HG03045 (cell line): ENCODE measurements at regions not wholly inside any gene's neighbourhood (a gene's known extent, or its start where the extent isn't known, plus 50 kb on each side); places are given as distances from the start of the nearest gene placed in this dataset.

Experiments
- ATAC-seq: cut with Tn5 transposase; IDR thresholded peaks from one replicate; pipeline ENCODE4 v1.9.1; 2021; ENCODE audit warnings: mild to moderate bottlenecking, moderate library complexity; ENCODE audit not compliant: unreplicated experiment

DNA sequence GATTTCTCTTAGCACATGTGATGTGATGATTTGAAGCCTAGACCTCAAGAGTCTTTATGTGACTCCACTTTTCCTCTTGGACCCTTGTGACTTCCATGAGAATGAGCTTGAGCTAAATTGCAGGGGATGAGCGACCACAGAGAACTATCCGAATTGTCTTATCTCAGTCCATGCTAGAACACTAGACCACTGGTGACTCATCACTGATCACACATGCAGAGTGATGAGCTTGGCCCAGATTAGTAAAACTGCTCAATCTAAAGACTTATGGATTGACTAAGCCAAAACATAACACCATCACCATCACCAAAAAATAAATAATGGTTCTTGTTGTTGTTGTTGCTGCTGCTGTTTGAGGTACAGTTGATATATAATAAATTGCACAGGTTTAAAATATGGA lies 114.1 kb upstream of the CFAP20DC start:
- no peak for ATAC-seq

GRCh38 chr3:59161048-59161447 lies 111.2 kb upstream of the CFAP20DC start:
- no peak for ATAC-seq

DNA sequence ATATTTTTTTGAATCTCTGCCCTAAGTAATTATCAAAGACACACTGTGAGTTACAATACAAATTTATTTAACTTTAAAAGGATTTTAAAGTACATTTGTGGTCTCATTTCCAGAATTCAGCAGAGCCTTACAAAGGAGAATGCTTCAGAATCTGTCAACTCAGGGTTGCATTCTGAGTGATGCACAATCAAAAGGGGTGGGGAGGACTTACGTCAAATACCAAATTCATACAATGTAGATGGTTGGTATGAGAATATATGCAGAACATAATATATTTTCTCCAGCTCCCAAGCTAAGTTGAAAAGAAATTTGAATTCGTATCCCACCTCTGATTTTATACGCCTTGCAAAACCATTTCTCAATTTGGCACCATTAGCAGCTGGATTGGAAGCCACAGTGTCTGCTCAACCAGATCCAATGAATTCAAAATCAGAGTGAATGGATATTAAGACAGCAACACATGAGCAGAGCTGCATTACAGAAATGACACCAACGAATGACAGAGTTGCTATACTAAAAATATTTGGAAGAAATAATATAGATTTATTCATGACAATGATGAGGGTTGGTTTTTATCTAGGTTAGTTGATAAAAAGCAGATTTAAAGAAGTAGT lies 110.4 kb upstream of the CFAP20DC start:
- no peak for ATAC-seq

DNA sequence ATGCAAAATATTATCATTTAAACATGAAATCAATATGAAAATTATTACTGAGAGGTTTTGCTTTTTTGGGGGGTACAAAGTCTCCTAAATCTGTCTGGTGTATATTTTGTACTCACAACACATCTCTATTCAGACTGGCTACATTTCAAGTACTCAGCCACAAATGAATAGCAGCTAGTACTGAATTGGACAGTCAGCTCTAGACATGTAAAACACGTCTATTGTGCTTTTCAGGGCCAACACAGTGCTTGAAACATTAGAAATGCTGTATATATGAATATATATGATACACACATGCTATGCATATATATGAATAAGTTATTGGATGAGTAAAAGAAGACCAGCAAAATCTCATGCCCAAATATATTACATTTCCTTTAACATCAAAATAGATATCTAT lies 103.8 kb upstream of the CFAP20DC start:
- no peak for ATAC-seq

DNA sequence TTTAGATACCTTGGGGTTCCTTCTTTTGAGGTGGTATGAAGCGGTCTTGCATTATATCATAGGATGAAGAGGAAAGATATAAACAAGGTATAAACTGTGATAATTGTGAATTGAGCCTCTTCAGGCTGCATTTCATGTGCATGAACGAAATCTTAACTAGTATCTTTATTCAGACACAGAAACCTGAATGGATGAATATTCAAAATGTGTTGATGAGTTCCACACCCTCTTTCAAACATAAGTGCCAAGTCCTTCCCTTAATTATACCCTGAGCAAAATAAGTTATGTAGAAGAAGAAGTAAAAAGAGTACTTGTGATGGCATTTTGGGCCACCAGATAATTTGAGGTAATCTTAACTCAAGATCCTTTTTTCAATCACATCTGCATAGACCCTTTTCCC lies 103.1 kb upstream of the CFAP20DC start:
- ATAC-seq = no peak

- no peak for ATAC-seq
Measured at GRCh38 chr3:59150039-59150438, 100.2 kb upstream of the CFAP20DC start.

DNA sequence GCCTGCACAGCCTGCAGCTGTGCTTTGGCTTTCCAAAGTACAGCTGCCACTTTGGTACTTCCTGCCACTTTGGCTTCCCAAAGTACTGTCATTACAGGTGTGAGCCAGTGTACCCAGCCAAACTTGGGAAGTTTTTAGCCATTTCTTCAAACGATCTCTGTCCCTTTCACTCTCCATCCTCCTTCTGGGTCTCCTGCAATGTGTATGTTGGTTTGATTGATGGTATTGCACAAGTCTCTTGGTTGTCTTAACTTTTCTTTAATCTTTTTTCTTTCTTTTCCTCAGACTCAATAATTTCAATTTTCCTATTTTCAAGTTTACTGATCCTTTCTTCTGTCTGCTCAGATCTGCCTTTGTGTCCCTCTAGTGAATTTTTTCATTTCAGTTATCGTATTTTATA lies 99.3 kb upstream of the CFAP20DC start:
- no peak for ATAC-seq

- no peak for ATAC-seq
Measured at GRCh38 chr3:59143447-59143846, 93.6 kb upstream of the CFAP20DC start.

- no peak for ATAC-seq
Measured at GRCh38 chr3:59142556-59142955, 92.7 kb upstream of the CFAP20DC start.

GRCh38 chr3:59138966-59139365 lies 89.1 kb upstream of the CFAP20DC start:
- no peak for ATAC-seq

DNA sequence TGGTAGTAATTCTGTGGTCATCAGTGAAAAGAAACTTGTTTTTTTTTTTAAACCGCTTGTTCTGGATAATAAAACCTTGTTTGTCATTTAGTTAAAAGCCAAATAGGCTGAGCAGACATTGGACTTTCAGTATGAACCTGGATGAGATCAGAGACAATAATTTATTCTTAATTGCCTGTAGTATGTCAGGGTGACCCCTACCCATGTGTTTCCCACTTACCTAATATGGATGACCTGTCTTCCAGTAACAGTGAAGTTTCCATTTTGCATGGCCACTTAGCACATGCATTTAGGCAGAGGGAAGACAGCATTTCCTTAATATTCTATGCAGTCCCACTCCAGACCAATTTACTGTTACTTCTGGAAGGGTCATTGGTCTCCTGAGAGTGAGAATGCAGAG lies 87.6 kb upstream of the CFAP20DC start:
- no peak for ATAC-seq

GRCh38 chr3:59136081-59136480 lies 86.3 kb upstream of the CFAP20DC start:
- ATAC-seq = no peak

DNA sequence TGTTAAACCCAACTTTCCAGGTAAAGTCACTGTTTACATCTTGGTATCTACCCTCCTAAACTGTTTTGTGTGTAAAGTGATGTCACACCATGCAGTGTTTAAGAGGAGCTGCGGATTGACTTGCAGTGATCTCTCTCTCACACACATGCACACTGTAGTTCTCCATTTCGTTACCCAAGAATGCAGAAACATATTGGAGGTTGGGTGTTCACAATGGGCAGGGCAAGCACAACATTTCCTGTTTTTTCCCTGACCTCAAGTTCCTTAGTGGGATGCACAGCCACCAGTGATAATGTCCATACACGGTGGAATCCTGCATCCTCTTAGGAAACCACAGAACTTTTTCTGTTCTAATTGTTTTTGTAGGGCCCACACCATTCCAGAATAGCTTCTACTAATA lies 85.3 kb upstream of the CFAP20DC start:
- no peak for ATAC-seq

DNA sequence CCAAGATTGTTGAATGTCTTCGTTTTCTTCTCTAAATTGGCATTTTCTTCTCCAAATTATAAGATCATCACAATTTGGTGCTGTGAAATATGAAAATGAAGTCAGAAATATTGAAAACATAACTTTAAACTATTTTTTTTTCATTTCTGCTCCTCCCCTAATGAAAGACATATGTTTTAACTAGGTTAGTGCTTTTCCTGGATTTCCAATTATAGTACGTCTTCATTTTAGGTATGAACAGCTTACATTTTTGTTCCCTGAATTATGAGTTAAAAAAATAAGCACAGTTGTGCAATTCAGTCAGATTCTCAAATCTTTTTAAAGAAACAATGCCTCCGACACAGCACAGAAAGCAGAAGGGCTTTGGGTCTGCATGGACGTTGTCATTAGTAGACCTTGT lies 83.5 kb upstream of the CFAP20DC start:
- ATAC-seq = no peak

- no peak for ATAC-seq
Measured at GRCh38 chr3:59131016-59131766, 81.4 kb upstream of the CFAP20DC start.

DNA sequence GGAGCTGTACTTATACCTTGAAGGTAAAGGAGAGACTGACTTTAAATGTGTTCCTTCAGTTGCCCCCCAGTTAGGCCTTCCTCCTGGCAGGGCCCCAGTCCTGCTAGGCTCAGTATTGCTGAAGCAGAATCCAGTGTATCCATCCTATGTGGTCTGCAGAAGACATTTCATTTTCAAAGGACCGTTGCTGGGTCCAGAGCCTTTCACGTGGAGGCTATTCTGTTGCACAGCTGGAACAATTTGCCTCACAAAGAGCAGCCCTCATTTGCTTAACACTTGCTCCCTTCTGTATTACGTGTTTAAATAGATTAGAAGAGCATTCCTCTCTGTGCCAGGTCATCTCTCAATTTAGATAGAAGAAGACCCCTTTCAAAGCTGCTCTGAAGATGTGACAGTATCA lies 78.9 kb upstream of the CFAP20DC start:
- ATAC-seq = no peak

GRCh38 chr3:59127071-59127470 lies 77.2 kb upstream of the CFAP20DC start:
- ATAC-seq = no peak

DNA sequence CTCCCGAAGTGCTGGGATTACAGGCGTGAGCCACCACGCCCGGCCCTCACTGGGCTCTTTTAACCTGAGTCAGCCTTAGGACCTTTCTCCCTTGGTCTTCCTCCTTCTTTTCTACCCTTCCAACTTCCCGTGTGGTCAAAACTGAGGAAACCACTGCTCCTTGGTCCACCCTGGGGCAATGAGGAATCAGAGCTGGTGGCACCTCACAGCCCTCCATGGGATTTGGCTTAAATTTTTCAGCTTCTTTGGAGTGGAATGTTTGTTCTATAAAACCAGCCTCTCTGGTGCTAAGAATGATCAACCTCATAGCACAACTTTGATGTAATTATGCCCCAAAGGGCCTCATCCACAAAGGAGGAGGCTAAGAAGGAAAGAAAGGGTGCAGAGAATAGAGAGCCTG lies 76.6 kb upstream of the CFAP20DC start:
- no peak for ATAC-seq

GRCh38 chr3:59121346-59122144 lies 71.7 kb upstream of the CFAP20DC start:
- ATAC-seq = no peak

DNA sequence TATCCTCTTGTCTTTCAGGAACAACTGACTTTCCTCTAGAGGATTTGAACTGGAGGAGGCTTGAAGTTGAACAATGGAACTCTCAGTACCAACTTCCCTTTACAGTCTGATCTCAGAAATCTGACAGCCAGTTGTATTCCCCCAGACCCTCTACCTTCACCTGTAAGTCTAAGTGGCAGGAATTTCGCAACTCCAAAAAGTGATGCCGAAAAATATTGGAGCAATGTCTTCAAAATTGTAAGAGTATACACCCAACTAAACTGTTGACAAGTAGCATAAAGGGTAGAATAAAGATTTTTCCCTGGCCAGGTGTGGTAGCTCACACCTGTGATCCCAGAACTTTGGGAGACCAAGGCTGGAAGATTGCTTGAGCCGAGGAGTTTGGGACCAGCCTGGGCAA lies 69.1 kb upstream of the CFAP20DC start:
- no peak for ATAC-seq

- ATAC-seq = no peak
Measured at GRCh38 chr3:59117396-59117795, 67.6 kb upstream of the CFAP20DC start.

- ATAC-seq = no peak
Measured at GRCh38 chr3:59116233-59116537, 66.4 kb upstream of the CFAP20DC start.
